OCI-LY1 (cell line): ENCODE measurements at regions not wholly inside any gene's neighbourhood (a gene's known extent, or its start where the extent isn't known, plus 50 kb on each side); places are given as distances from the start of the nearest gene placed in this dataset.

Experiments used
- CTCF ChIP-seq: fragments of 200-600 bp; sonication (generic), shearing (Covaris generic); IDR thresholded peaks from 2 replicates; pipeline ENCODE4 v1.5.1; 2017; ENCODE audit warnings: mild to moderate bottlenecking, antibody characterized with exemption, low read length, moderate library complexity, mixed read lengths
- EZH2 ChIP-seq: fragments of 200-600 bp; sonication (generic), shearing (Covaris generic); IDR thresholded peaks from 2 replicates; pipeline ENCODE4 v1.8.0; 2017; ENCODE audit warnings: borderline replicate concordance, mixed run types, mild to moderate bottlenecking, antibody characterized with exemption, low read length, moderate library complexity, mixed read lengths

GRCh38 chr5:155308289-155308688, 294.7 kb downstream of the KIF4B start:
- TF ChIP-seq EZH2 (no peak), CTCF (no peak)
